ENCODE measurements at regions not wholly inside any gene's neighbourhood (a gene's known extent, or its start where the extent isn't known, plus 50 kb on each side); places are given as distances from the start of the nearest gene placed in this dataset.

DNA sequence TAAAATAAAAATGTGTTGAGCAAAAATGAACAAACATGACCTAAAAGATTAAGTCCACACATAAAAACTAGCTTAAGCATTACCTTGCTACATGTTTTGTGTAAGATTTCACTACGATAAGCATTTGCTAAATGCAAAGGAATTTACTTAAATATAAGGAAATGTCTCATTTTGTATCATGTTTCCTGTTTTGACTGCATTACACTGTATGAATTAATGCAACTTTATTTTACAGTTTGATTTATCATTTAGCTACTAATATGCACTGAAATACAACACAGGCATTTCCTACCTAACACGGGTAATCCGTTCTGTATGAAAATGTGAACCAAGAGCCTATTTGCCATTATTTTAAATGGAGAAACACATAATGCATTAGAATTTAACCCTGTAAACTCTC is 1076.5 kb upstream of the DDX18 start:
- no peak overlapping the region for H3K4me3 ChIP-seq (ENCODE audit: low read depth, low read length)
- DNase-seq (ENCODE audit: low read depth, low spot score), result no peak
- in situ Hi-C loops (cut with HindIII; ENCODE audit: low sequenced_read_pairs), result no loop called here
- TF ChIP-seq, protein P1, sequence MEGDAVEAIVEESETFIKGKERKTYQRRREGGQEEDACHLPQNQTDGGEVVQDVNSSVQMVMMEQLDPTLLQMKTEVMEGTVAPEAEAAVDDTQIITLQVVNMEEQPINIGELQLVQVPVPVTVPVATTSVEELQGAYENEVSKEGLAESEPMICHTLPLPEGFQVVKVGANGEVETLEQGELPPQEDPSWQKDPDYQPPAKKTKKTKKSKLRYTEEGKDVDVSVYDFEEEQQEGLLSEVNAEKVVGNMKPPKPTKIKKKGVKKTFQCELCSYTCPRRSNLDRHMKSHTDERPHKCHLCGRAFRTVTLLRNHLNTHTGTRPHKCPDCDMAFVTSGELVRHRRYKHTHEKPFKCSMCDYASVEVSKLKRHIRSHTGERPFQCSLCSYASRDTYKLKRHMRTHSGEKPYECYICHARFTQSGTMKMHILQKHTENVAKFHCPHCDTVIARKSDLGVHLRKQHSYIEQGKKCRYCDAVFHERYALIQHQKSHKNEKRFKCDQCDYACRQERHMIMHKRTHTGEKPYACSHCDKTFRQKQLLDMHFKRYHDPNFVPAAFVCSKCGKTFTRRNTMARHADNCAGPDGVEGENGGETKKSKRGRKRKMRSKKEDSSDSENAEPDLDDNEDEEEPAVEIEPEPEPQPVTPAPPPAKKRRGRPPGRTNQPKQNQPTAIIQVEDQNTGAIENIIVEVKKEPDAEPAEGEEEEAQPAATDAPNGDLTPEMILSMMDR (IDR thresholded peaks at IDR 0.05; ENCODE audit: low read depth, low read length), result no peak

DNA sequence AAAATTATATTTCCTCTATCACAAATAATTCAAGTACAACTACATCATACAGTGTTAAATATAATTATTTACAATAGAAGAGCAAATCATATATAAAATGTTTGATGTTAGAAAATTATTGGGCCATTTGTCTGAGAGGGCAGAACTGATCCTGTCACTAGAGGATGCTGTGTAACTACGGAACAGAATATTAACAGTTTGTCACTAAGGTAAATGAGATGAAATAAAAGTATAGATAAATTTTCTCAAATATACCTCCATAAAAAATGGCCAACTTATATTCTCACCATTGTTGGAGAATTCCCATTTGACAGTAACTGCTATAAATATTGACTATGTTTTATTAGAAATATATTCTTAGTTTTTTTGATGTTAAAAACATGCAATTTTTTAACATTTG is 1067.4 kb upstream of the DDX18 start:
- no peak for DNase-seq (ENCODE audit: low read depth, low spot score)
- in situ Hi-C loops (cut with HindIII; ENCODE audit: low sequenced_read_pairs), result no loop called here
- TF ChIP-seq, protein P1 (IDR thresholded peaks at IDR 0.05; ENCODE audit: low read depth, low read length), result no peak
- H3K4me3 ChIP-seq (ENCODE audit: low read depth, low read length), result no peak overlapping the region

DNA sequence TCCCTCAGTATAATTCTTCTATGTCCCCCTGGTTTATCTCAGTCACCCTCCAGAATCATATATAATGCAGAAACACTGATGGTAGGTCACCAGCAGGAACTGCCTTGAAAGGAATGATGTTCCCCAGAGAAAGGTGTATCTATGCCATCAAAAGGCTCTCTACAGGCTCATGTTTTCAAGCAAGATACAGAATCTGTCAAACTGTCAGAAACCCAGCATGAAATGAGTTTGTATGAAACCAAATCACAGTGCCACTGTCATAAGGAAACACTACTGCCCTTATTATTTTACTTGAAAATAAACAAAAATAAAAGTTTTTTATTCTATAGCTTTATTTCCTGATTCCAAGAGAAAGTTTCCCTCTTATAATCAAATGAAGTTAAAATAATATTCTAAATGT is 1064.5 kb upstream of the DDX18 start:
- H3K4me3 ChIP-seq (ENCODE audit: low read depth, low read length), result no peak overlapping the region
- no peak for DNase-seq (ENCODE audit: low read depth, low spot score)
- in situ Hi-C loops (cut with HindIII; ENCODE audit: low sequenced_read_pairs), result no loop called here
- TF ChIP-seq, protein P1 (IDR thresholded peaks at IDR 0.05; ENCODE audit: low read depth, low read length), result no peak

DNA sequence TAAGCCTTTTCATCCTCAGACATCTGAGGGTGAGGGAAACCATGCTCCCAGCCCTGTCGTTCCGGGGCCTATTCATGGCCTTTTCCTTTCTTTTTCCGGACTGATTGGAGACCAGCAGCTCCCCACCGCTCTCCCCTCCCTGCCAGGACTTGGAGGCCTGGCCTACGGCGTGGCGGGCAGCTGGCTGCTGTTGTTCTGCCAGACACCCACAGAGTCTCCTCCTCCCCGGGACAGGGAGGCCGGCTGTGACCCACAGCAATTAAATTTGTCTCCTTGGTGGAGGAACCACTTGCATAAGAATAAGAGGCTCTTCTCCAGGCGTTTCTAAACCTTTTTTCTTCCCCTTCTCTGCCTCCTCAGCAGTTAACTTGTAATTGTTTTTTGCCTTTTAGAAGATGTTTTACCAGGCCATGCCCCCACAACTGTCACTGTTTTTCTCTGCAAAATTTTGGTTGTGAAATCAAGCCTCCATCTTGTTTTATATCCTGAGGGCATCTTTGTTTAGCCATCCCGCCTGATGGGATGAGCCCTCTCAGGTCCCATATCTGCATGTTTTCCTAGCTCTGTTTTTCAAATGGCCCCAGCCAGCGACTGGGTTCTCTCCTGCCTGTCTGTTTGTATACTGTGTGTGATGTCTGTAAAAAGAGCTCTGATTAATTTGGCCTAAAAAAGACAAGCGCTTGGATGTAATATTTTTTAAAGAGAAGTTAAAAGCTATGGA is 1060.0 kb upstream of the DDX18 start:
- no peak for DNase-seq (ENCODE audit: low read depth, low spot score)
- TF ChIP-seq, protein P1 (IDR thresholded peaks at IDR 0.05; ENCODE audit: low read depth, low read length), result no peak
- in situ Hi-C loops (cut with HindIII; ENCODE audit: low sequenced_read_pairs), result no loop called here
- no peak overlapping the region for H3K4me3 ChIP-seq (ENCODE audit: low read depth, low read length)

DNA sequence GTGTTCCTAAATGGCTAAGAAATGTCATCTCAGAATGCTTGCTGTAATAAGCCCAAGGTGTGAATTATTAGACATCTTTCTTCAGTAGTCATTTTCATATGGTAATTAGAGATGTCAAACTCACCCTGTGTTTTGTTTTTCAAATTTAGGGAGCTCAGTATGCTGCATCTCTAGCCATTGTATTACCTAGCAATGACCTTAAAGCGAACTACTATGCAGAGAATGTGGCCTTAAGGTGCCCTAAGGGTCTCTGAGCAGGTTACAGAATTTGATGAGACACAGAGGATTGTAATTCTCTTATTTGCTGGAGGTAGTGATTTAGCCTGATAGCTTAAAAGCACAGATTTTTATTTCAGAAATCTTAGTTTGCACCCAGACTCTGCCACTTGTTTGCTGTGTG is 1052.6 kb upstream of the DDX18 start:
- in situ Hi-C loops (cut with HindIII; ENCODE audit: low sequenced_read_pairs), result no loop called here
- no peak for DNase-seq (ENCODE audit: low read depth, low spot score)
- TF ChIP-seq, protein P1 (IDR thresholded peaks at IDR 0.05; ENCODE audit: low read depth, low read length), result no peak
- no peak overlapping the region for H3K4me3 ChIP-seq (ENCODE audit: low read depth, low read length)

DNA sequence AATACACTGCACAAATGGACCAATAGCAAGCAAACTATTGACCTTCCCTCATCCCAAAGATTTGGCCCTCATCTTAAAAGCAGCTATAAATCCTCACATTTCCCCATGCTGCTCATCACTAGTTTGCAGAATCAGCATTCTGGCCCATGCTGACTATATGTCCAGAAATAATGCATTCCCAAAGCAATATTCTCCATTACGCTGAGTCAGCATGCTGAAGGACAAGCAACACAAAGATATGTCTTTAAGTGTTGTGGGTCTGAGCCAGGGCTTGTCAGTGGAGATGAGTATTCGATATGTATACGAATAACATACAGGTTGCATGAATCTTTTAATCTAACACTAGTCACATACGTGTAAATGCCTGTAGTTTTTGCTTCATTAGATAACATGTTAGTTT is 1045.0 kb upstream of the DDX18 start:
- no peak overlapping the region for H3K4me3 ChIP-seq (ENCODE audit: low read depth, low read length)
- no peak for DNase-seq (ENCODE audit: low read depth, low spot score)
- TF ChIP-seq, protein P1 (IDR thresholded peaks at IDR 0.05; ENCODE audit: low read depth, low read length), result no peak
- in situ Hi-C loops (cut with HindIII; ENCODE audit: low sequenced_read_pairs), result no loop called here
